ENCODE measurements at regions not wholly inside any gene's neighbourhood (a gene's known extent, or its start where the extent isn't known, plus 50 kb on each side); places are given as distances from the start of the nearest gene placed in this dataset.

- peaks cover 2% of the 10 kb centered on the region for H3K36me3 Mint-ChIP-seq (ENCODE audit: low read depth)
- DNase-seq (ENCODE audit: low spot score), result no peak
- intact Hi-C loops (cut with micrococcal nuclease), result no loop called here
- H3K27ac Mint-ChIP-seq, result no peak overlapping the region
- H3K4me1 Mint-ChIP-seq (ENCODE audit: low read depth), result peaks cover 12% of the 10 kb centered on the region
- peaks cover 7% of the 10 kb centered on the region for H3K9me3 Mint-ChIP-seq
- peaks cover 2% of the 10 kb centered on the region for H3K27me3 Mint-ChIP-seq (ENCODE audit: insufficient read depth)
- no peak overlapping the region for H3K4me3 Mint-ChIP-seq
Observed at GRCh38 chr2:172281648-172282570, 145.5 kb upstream of the ITGA6 start.

- intact Hi-C loops (cut with micrococcal nuclease), result no loop called here
- no peaks in the 10 kb centered on the region for H3K36me3 Mint-ChIP-seq (ENCODE audit: low read depth)
- H3K27ac Mint-ChIP-seq, result no peak overlapping the region
- DNase-seq (ENCODE audit: low spot score), result no peak
- H3K27me3 Mint-ChIP-seq (ENCODE audit: insufficient read depth), result peaks cover 2% of the 10 kb centered on the region
- H3K4me1 Mint-ChIP-seq (ENCODE audit: low read depth), result peaks cover 12% of the 10 kb centered on the region
- no peak overlapping the region for H3K4me3 Mint-ChIP-seq
- H3K9me3 Mint-ChIP-seq, result no peaks in the 10 kb centered on the region
Observed at GRCh38 chr2:172282944-172283343, 144.4 kb upstream of the ITGA6 start.

DNA sequence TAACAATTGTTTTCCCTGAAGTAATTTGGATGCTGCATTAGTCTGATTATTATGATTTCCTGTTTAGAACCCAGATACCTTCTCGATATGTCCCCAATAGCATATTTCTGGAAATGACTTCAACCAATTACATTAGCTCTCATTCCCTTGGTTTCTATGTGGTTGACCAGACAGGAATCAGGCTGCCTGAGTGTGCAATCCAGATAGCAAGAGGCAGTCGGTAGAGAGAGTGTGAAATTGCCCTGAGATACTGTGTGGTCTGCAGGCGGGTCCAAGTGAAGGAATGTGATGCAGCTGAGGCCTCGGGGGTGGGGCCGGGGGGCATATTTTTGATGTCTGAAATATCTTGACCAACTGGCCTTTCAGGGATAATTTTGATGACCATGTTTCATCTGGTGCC lies 143.9 kb upstream of the ITGA6 start:
- no peak overlapping the region for H3K27ac Mint-ChIP-seq
- H3K27me3 Mint-ChIP-seq (ENCODE audit: insufficient read depth), result peaks cover 2% of the 10 kb centered on the region
- H3K4me3 Mint-ChIP-seq, result no peak overlapping the region
- no peak for DNase-seq (ENCODE audit: low spot score)
- H3K4me1 Mint-ChIP-seq (ENCODE audit: low read depth), result peaks cover 12% of the 10 kb centered on the region
- no peaks in the 10 kb centered on the region for H3K9me3 Mint-ChIP-seq
- H3K36me3 Mint-ChIP-seq (ENCODE audit: low read depth), result no peaks in the 10 kb centered on the region
- intact Hi-C loops (cut with micrococcal nuclease), result no loop called here

DNA sequence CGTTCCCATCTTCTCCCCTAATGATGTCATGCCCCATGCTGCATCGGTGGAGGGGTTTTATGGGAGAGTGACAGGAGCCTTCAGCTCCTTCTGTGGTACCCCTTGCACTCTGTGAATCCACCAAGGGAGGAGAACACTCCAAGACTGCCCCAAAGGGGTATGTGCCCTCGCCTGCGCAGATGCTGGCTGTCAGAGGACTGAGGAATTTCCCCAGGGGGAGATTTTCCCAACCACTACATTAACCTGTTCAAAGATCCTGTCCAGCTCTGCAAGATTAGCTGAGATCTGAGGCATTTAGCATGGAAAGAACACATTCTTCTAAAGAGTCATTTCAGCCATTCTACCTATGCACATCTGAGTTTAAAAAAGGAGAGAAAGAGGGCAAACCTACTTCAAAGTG lies 143.2 kb upstream of the ITGA6 start:
- H3K4me3 Mint-ChIP-seq, result no peak overlapping the region
- peaks cover 12% of the 10 kb centered on the region for H3K4me1 Mint-ChIP-seq (ENCODE audit: low read depth)
- intact Hi-C loops (cut with micrococcal nuclease), result no loop called here
- no peaks in the 10 kb centered on the region for H3K36me3 Mint-ChIP-seq (ENCODE audit: low read depth)
- no peak overlapping the region for H3K27ac Mint-ChIP-seq
- DNase-seq (ENCODE audit: low spot score), result no peak
- no peaks in the 10 kb centered on the region for H3K9me3 Mint-ChIP-seq
- H3K27me3 Mint-ChIP-seq (ENCODE audit: insufficient read depth), result peaks cover 2% of the 10 kb centered on the region

GRCh38 chr2:172285010-172285621 lies 142.3 kb upstream of the ITGA6 start:
- no peak overlapping the region for H3K4me3 Mint-ChIP-seq

GRCh38 chr2:172285760-172286159 lies 141.6 kb upstream of the ITGA6 start:
- DNase-seq (ENCODE audit: low spot score), result no peak
- Mint-ChIP-seq H3K9me3 (no peaks in the 10 kb centered on the region), H3K4me3 (no peak overlapping the region), H3K27ac (no peak overlapping the region), H3K36me3 (ENCODE audit: low read depth) (no peaks in the 10 kb centered on the region), H3K27me3 (ENCODE audit: insufficient read depth) (peaks cover 3% of the 10 kb centered on the region), H3K4me1 (ENCODE audit: low read depth) (peaks cover 12% of the 10 kb centered on the region)
- intact Hi-C loops (cut with micrococcal nuclease), result no loop called here

More at GRCh38 chr2:172285010-172285621, 142.3 kb upstream of the ITGA6 start:
- Mint-ChIP-seq H3K27ac (no peak overlapping the region), H3K9me3 (no peaks in the 10 kb centered on the region), H3K27me3 (ENCODE audit: insufficient read depth) (peaks cover 2% of the 10 kb centered on the region), H3K36me3 (ENCODE audit: low read depth) (no peaks in the 10 kb centered on the region), H3K4me1 (ENCODE audit: low read depth) (peaks cover 12% of the 10 kb centered on the region)
- no peak for DNase-seq (ENCODE audit: low spot score)
- intact Hi-C loops (cut with micrococcal nuclease), result no loop called here

- H3K4me1 Mint-ChIP-seq (ENCODE audit: low read depth), result peaks cover 12% of the 10 kb centered on the region
- intact Hi-C loops (cut with micrococcal nuclease), result no loop called here
- no peak overlapping the region for H3K27ac Mint-ChIP-seq
- H3K4me3 Mint-ChIP-seq, result no peak overlapping the region
- no peaks in the 10 kb centered on the region for H3K9me3 Mint-ChIP-seq
- DNase-seq (ENCODE audit: low spot score), result no peak
- peaks cover 5% of the 10 kb centered on the region for H3K27me3 Mint-ChIP-seq (ENCODE audit: insufficient read depth)
- no peaks in the 10 kb centered on the region for H3K36me3 Mint-ChIP-seq (ENCODE audit: low read depth)
Observed at GRCh38 chr2:172287190-172287589, 140.2 kb upstream of the ITGA6 start.

GRCh38 chr2:172287605-172288315 lies 139.6 kb upstream of the ITGA6 start:
- Mint-ChIP-seq H3K36me3 (ENCODE audit: low read depth) (no peaks in the 10 kb centered on the region), H3K9me3 (no peaks in the 10 kb centered on the region), H3K27me3 (ENCODE audit: insufficient read depth) (peaks cover 5% of the 10 kb centered on the region), H3K4me1 (ENCODE audit: low read depth) (peaks cover 12% of the 10 kb centered on the region), H3K4me3 (no peak overlapping the region), H3K27ac (no peak overlapping the region)
- intact Hi-C loops (cut with micrococcal nuclease), result no loop called here
- DNase-seq (ENCODE audit: low spot score), result no peak

DNA sequence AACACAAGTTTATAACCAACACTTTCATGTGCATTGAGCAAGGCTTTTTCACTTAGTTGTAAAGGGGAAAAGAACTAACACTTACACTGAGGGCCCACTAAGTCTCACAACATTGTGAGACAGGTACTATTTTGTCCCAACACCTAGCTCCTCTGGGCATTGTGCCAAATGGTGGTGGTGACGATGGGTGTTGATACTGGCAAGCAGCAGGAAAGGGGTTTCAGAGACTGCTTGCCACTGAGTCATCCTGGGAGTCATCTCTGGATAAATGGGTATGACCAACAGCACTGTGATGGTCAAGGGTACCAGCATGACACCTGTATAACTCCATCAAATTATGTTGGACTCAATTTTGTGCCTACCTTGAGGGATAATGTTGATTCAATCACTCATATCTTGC lies 138.8 kb upstream of the ITGA6 start:
- intact Hi-C loops (cut with micrococcal nuclease), result no loop called here
- no peak overlapping the region for H3K27ac Mint-ChIP-seq

GRCh38 chr2:172293952-172294351 lies 133.4 kb upstream of the ITGA6 start:
- Mint-ChIP-seq H3K27me3 (ENCODE audit: insufficient read depth) (peaks cover 22% of the 10 kb centered on the region), H3K27ac (no peak overlapping the region), H3K36me3 (ENCODE audit: low read depth) (no peaks in the 10 kb centered on the region), H3K9me3 (no peaks in the 10 kb centered on the region), H3K4me3 (no peak overlapping the region), H3K4me1 (ENCODE audit: low read depth) (no peaks in the 10 kb centered on the region)
- DNase-seq (ENCODE audit: low spot score), result no peak
- intact Hi-C loops (cut with micrococcal nuclease), result no loop called here

More for the DNA sequence above, 138.8 kb upstream of the ITGA6 start:
- Mint-ChIP-seq H3K4me3 (no peak overlapping the region), H3K9me3 (no peaks in the 10 kb centered on the region), H3K4me1 (ENCODE audit: low read depth) (peaks cover 12% of the 10 kb centered on the region), H3K27me3 (ENCODE audit: insufficient read depth) (peaks cover 5% of the 10 kb centered on the region), H3K36me3 (ENCODE audit: low read depth) (no peaks in the 10 kb centered on the region)
- DNase-seq (ENCODE audit: low spot score), result no peak

- intact Hi-C loops (cut with micrococcal nuclease), result no loop called here
- H3K27ac Mint-ChIP-seq, result no peak overlapping the region
- peaks cover 31% of the 10 kb centered on the region for H3K27me3 Mint-ChIP-seq (ENCODE audit: insufficient read depth)
- H3K9me3 Mint-ChIP-seq, result no peaks in the 10 kb centered on the region
- H3K36me3 Mint-ChIP-seq (ENCODE audit: low read depth), result no peaks in the 10 kb centered on the region
- H3K4me3 Mint-ChIP-seq, result no peak overlapping the region
- H3K4me1 Mint-ChIP-seq (ENCODE audit: low read depth), result no peaks in the 10 kb centered on the region
- DNase-seq (ENCODE audit: low spot score), result no peak
Observed at GRCh38 chr2:172294983-172295382, 132.4 kb upstream of the ITGA6 start.

DNA sequence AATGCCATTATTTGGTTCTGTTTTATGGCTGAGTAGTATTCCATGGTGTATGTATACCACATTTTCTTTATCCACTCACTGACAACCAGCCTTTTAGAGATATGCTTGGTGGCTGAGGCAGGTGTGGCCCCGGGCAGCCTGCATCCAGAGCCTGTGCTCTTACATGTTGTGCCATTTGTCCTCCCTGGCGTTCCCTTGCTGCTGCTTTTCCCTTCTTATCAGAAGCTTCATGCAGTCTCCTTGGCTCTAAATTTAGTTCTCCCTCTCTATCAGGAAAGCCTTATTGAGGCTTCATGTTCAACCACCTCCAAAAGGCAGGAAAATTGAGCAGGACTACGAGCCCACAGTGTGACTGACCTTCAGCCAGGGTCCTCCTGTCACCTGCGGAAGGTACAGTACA lies 131.7 kb upstream of the ITGA6 start:
- no peak for DNase-seq (ENCODE audit: low spot score)
- no peak overlapping the region for H3K4me3 Mint-ChIP-seq
- intact Hi-C loops (cut with micrococcal nuclease), result no loop called here
- peaks cover 34% of the 10 kb centered on the region for H3K27me3 Mint-ChIP-seq (ENCODE audit: insufficient read depth)
- no peaks in the 10 kb centered on the region for H3K4me1 Mint-ChIP-seq (ENCODE audit: low read depth)
- H3K27ac Mint-ChIP-seq, result no peak overlapping the region
- peaks cover 2% of the 10 kb centered on the region for H3K9me3 Mint-ChIP-seq
- no peaks in the 10 kb centered on the region for H3K36me3 Mint-ChIP-seq (ENCODE audit: low read depth)
